Suprapubic skin (tissue), 4 donors: ENCODE measurements at regions not wholly inside any gene's neighbourhood (a gene's known extent, or its start where the extent isn't known, plus 50 kb on each side); places are given as distances from the start of the nearest gene placed in this dataset.

Experiments used
- EP300 ChIP-seq: sonication (generic); formaldehyde crosslinking; IDR thresholded peaks from one replicate; pipeline ENCODE4 v1.6.1; 2017; ENCODE audit warnings: antibody characterized with exemption
- POLR2A ChIP-seq, 2 donors: fragments of 450-650 bp; IDR thresholded peaks; one replicate each; pipeline ENCODE4 v1.6.1; 2017; ENCODE audit warnings: antibody characterized with exemption in 2 of 2, mild to moderate bottlenecking in 2 of 2, moderate library complexity in 2 of 2
- POLR2AphosphoS5 ChIP-seq, 3 donors: sonication (generic); formaldehyde crosslinking; IDR thresholded peaks; one replicate each; pipeline ENCODE4 v1.6.1; 2017; ENCODE audit warnings: antibody characterized with exemption in 3 of 3
- TF ChIP-seq, protein P1 (sequence below), 2 donors: fragments of 200-600 bp in 1 of 2; fragments of 450-650 bp in 1 of 2; sonication (generic) in 1 of 2; IDR thresholded peaks; one replicate each; pipeline ENCODE4 v1.5.1; 2016 to 2019; ENCODE audit warnings: antibody characterized with exemption in 2 of 2, mild to moderate bottlenecking in 1 of 2, moderate library complexity in 1 of 2

DNA sequence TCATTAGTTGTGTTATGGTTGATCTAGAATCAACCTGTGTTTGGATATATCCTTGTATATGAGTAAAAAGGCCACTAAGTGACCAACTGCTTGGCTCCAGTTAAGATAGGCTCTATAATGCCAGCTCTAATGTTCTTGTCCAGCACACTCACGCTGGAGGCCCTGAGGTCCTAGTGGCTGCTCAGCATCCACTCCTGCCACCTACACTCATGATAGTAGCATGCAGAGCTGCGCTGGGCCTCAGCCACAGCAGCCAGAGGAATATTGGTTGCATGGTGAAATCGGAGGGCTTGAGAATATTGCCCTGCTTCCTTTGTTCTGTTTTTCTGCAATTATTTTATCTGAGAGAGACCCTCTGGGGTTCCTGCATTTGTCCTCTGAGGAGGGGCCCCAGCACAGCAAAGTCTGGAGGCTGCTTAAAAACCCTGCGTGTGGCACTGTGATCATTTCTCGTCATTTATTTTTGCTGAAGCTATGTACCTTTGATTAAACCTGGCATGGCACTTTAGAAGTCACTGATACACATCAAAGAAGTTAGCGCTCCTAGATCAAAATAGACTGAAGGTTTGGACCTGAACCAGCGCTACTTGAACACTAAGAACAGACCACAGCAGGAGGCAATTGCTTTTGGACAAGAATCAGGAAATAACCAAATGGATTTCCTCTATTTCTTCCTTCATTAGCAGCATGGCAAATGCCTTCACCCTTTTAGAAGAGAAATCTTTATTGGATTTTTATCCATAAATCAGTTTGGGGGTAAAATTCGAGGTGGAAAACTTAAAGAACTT lies 398.4 kb upstream of the ID4 start:
- TF ChIP-seq POLR2A (IDR thresholded peaks at IDR 0.05): no peak
- no peak for TF ChIP-seq POLR2AphosphoS5 (IDR thresholded peaks at IDR 0.05)
- no peak for TF ChIP-seq EP300
- TF ChIP-seq, protein P1, sequence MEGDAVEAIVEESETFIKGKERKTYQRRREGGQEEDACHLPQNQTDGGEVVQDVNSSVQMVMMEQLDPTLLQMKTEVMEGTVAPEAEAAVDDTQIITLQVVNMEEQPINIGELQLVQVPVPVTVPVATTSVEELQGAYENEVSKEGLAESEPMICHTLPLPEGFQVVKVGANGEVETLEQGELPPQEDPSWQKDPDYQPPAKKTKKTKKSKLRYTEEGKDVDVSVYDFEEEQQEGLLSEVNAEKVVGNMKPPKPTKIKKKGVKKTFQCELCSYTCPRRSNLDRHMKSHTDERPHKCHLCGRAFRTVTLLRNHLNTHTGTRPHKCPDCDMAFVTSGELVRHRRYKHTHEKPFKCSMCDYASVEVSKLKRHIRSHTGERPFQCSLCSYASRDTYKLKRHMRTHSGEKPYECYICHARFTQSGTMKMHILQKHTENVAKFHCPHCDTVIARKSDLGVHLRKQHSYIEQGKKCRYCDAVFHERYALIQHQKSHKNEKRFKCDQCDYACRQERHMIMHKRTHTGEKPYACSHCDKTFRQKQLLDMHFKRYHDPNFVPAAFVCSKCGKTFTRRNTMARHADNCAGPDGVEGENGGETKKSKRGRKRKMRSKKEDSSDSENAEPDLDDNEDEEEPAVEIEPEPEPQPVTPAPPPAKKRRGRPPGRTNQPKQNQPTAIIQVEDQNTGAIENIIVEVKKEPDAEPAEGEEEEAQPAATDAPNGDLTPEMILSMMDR (IDR thresholded peaks at IDR 0.05): no peak
